Kidney (tissue), 10 donors: ENCODE measurements at regions not wholly inside any gene's neighbourhood (a gene's known extent, or its start where the extent isn't known, plus 50 kb on each side); places are given as distances from the start of the nearest gene placed in this dataset.
A peak's percentile ranks its signal among the peaks of the same experiment; 100 is the strongest.
"Not testable (repeated sequence)": the region's sequence is repeated elsewhere in the genome, so short reads cannot be mapped to it uniquely, and the experiment has no call there.

ENCODE experiments used
- DNase-seq, 5 donors: peaks; one replicate each; pipeline ENCODE4 v3.0.0-alpha.2; 2013 to 2020
- FAIRE-seq: peaks from 2 replicates; lab custom pipeline; 2012; peaks lifted over from hg19 to GRCh38; lab: Jason Lieb, UNC
- H3K27ac ChIP-seq, 2 donors: one replicate each; pipeline ENCODE4 v1.7.0; 2013; ENCODE audit warnings: low read depth in 2 of 2, low read length in 2 of 2, inconsistent platforms in 1 of 2
- H3K27me3 ChIP-seq: one replicate; pipeline ENCODE4 v1.7.1; 2013; ENCODE audit warnings: low read length, inconsistent platforms; ENCODE audit not compliant: control insufficient read depth, insufficient read depth
- H3K36me3 ChIP-seq, 3 donors: one replicate each; pipeline versions ENCODE4 v1.7.0 to v1.7.1; 2013; ENCODE audit warnings: low read length in 3 of 3, control low read depth in 1 of 3, inconsistent platforms in 1 of 3; ENCODE audit not compliant: insufficient read depth in 3 of 3, control insufficient read depth in 2 of 3
- H3K4me1 ChIP-seq, 3 donors: one replicate each; pipeline versions ENCODE4 v1.7.0 to v1.7.1; 2013; ENCODE audit warnings: low read length in 3 of 3, inconsistent platforms in 1 of 3, low read depth in 1 of 3; ENCODE audit not compliant: control insufficient read depth in 2 of 3, insufficient read depth in 2 of 3
- H3K4me3 ChIP-seq, 3 donors: one replicate each; pipeline versions ENCODE4 v1.7.0 to v1.8.1; 2013; ENCODE audit warnings: low read length in 3 of 3, control low read depth in 1 of 3, inconsistent platforms in 1 of 3
- H3K9ac ChIP-seq, 3 donors: one replicate each; pipeline versions ENCODE4 v1.7.0 to v1.7.1; 2013; ENCODE audit warnings: low read length in 3 of 3, control low read depth in 1 of 3, inconsistent platforms in 1 of 3
- H3K9me3 ChIP-seq, 3 donors: one replicate each; pipeline versions ENCODE4 v1.7.0 to v1.7.1; 2013; ENCODE audit warnings: low read length in 3 of 3, control low read depth in 1 of 3, inconsistent platforms in 1 of 3; ENCODE audit not compliant: control insufficient read depth in 2 of 3, insufficient read depth in 1 of 3
- intact Hi-C: fragments of 100-400 bp; cut with DNase I; formaldehyde crosslinking; loops from one replicate; pipeline ENCODE4 v1.11.1; 2022
- donor health status: control.
- donor health status: control.
- donor health status: DM: yes; HTN: yes; CAD: no.
- donor health status: Normal renal cell carcinoma (clear cell type).

DNA sequence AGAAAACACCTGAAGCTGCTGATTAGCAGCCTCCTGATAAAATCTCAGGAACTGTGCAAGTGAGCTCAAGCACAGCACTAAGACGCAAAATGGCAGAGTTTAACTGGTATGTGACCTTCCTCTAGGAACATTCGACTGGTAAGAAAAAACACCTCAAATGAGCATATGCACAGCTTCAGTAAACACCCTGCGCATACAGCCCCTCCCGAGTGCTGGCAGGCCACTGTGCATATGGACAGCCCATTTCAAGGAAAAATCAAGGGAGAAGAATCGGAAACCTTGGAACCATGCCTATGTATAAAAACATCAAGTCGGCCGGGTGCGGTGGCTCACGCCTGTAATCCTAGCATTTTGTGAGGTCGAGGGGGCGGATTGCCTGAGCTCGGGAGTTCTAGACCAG, 227.9 kb upstream of the PABPC5 start:
- H3K36me3 ChIP-seq, H3K27ac ChIP-seq, H3K4me1 ChIP-seq, H3K27me3 ChIP-seq, intact Hi-C loops, H3K9ac ChIP-seq, FAIRE-seq, H3K9me3 ChIP-seq, H3K4me3 ChIP-seq: not testable (repeated sequence)
- peak in 1 of 5 donors; percentile 24 for DNase-seq
